H9 (cell line): ENCODE measurements at regions not wholly inside any gene's neighbourhood (a gene's known extent, or its start where the extent isn't known, plus 50 kb on each side); places are given as distances from the start of the nearest gene placed in this dataset.

Source experiments
- DNase-seq: peaks from one replicate; pipeline ENCODE4 v3.0.0-alpha.2; 2017
- H2AFZ ChIP-seq: one replicate; pipeline ENCODE4 v1.6.1; 2013; ENCODE audit warnings: mild to moderate bottlenecking, low read length, control low read depth, moderate library complexity
- H2AK5ac ChIP-seq: 2 replicates; pipeline ENCODE4 v1.6.1; 2013; ENCODE audit warnings: low read length, control low read depth, mixed read lengths; ENCODE audit not compliant: insufficient read length
- H2BK120ac ChIP-seq: one replicate; pipeline ENCODE4 v1.6.1; 2013; ENCODE audit warnings: low read depth, mild to moderate bottlenecking, low read length, control low read depth, inconsistent platforms; ENCODE audit not compliant: poor library complexity, severe bottlenecking
- H2BK12ac ChIP-seq: 2 replicates; pipeline ENCODE4 v1.6.1; 2013; ENCODE audit warnings: low read length, control low read depth, mixed read lengths, low read depth; ENCODE audit not compliant: insufficient read length
- H2BK15ac ChIP-seq: 2 replicates; pipeline ENCODE4 v1.6.1; 2013; ENCODE audit warnings: low read depth, low read length, control low read depth
- H2BK20ac ChIP-seq: one replicate; pipeline ENCODE4 v1.6.1; 2013; ENCODE audit warnings: low read depth, mild to moderate bottlenecking, low read length, control low read depth, inconsistent platforms; ENCODE audit not compliant: poor library complexity, severe bottlenecking
- H2BK5ac ChIP-seq: 2 replicates; pipeline ENCODE4 v1.6.1; 2013; ENCODE audit warnings: low read length, control low read depth, mixed read lengths; ENCODE audit not compliant: insufficient read length
- H3K14ac ChIP-seq: 2 replicates; pipeline ENCODE4 v1.6.1; 2013; ENCODE audit warnings: low read length, control low read depth; ENCODE audit not compliant: insufficient read depth
- H3K18ac ChIP-seq: 2 replicates; pipeline ENCODE4 v1.6.1; 2013; ENCODE audit warnings: low read depth, mild to moderate bottlenecking, mixed read lengths, low read length, control low read depth; ENCODE audit not compliant: insufficient read length
- H3K23ac ChIP-seq: 2 replicates; pipeline ENCODE4 v1.6.1; 2013; ENCODE audit warnings: low read length, control low read depth, mixed read lengths, low read depth; ENCODE audit not compliant: insufficient read length
- H3K23me2 ChIP-seq: 2 replicates; pipeline ENCODE4 v1.6.1; 2013; ENCODE audit warnings: low read depth, mild to moderate bottlenecking, mixed read lengths, low read length, control low read depth; ENCODE audit not compliant: insufficient read length, poor library complexity, severe bottlenecking
- H3K27ac ChIP-seq: 2 replicates; pipeline ENCODE4 v1.5.1; 2013; ENCODE audit warnings: low read length, control low read depth, mixed read lengths, low read depth; ENCODE audit not compliant: insufficient read length
- H3K27me3 ChIP-seq: 2 replicates; pipeline ENCODE4 v1.6.1; 2013; ENCODE audit warnings: low read length, control low read depth, inconsistent platforms; ENCODE audit not compliant: insufficient read depth
- H3K4ac ChIP-seq: 2 replicates; pipeline ENCODE4 v1.6.1; 2013; ENCODE audit warnings: low read depth, mild to moderate bottlenecking, control low read depth, inconsistent platforms, low read length, moderate library complexity
- H3K4me1 ChIP-seq: 2 replicates; pipeline ENCODE4 v1.6.1; 2013; ENCODE audit warnings: low read length, control low read depth, inconsistent platforms; ENCODE audit not compliant: insufficient read depth
- H3K4me2 ChIP-seq: 2 replicates; pipeline ENCODE4 v1.6.1; 2013; ENCODE audit warnings: low read length, control low read depth, mixed read lengths; ENCODE audit not compliant: insufficient read length, insufficient read depth
- H3K56ac ChIP-seq: 2 replicates; pipeline ENCODE4 v1.6.1; 2013; ENCODE audit warnings: low read depth, mild to moderate bottlenecking, mixed read lengths, low read length, control low read depth; ENCODE audit not compliant: insufficient read length
- H3K79me1 ChIP-seq: 2 replicates; pipeline ENCODE4 v1.6.1; 2013; ENCODE audit warnings: low read depth, mild to moderate bottlenecking, moderate library complexity, low read length, control low read depth, inconsistent platforms; ENCODE audit not compliant: insufficient read depth, poor library complexity, severe bottlenecking
- H3K79me2 ChIP-seq: 2 replicates; pipeline ENCODE4 v1.6.1; 2013; ENCODE audit warnings: low read length, control low read depth, inconsistent platforms; ENCODE audit not compliant: insufficient read depth
- H3K9ac ChIP-seq: 2 replicates; pipeline ENCODE4 v1.6.1; 2013; ENCODE audit warnings: low read length, control low read depth, mixed read lengths; ENCODE audit not compliant: insufficient read length; ENCODE audit errors: extremely low read depth
- H3K9me3 ChIP-seq: one replicate; pipeline ENCODE4 v1.6.1; 2013; ENCODE audit warnings: low read depth, low read length, inconsistent platforms; ENCODE audit not compliant: control insufficient read depth
- H3T11ph ChIP-seq: one replicate; pipeline ENCODE4 v1.6.1; 2013; ENCODE audit warnings: mild to moderate bottlenecking, low read length, control low read depth, inconsistent platforms
- H4K20me1 ChIP-seq: one replicate; pipeline ENCODE4 v1.6.1; 2013; ENCODE audit not compliant: control insufficient read depth, insufficient read length, insufficient read depth
- H4K5ac ChIP-seq: 2 replicates; pipeline ENCODE4 v1.6.1; 2013; ENCODE audit warnings: low read depth, mild to moderate bottlenecking, mixed read lengths, low read length, control low read depth; ENCODE audit not compliant: insufficient read length
- H4K8ac ChIP-seq: replicated peaks from 2 replicates; pipeline ENCODE4 v1.6.1; 2013; ENCODE audit warnings: low read length, control low read depth, mixed read lengths, low read depth; ENCODE audit not compliant: insufficient read length
- H4K91ac ChIP-seq: 2 replicates; pipeline ENCODE4 v1.6.1; 2013; ENCODE audit warnings: low read depth, mild to moderate bottlenecking, moderate library complexity, mixed read lengths, low read length, control low read depth; ENCODE audit not compliant: insufficient read length
- H3K27ac Mint-ChIP-seq, 3 experiments: 2 replicates in 2 of 3; 3 replicates in 1 of 3; pipeline ENCODE4 v1.8.0; 2020 to 2021; ENCODE audit warnings: mixed read lengths in 3 of 3, mild to moderate bottlenecking in 1 of 3, moderate library complexity in 1 of 3
- H3K27me3 Mint-ChIP-seq: 2 replicates; pipeline ENCODE4 v1.8.0; 2021; ENCODE audit warnings: low read depth, mild to moderate bottlenecking, moderate library complexity, mixed read lengths
- H3K36me3 Mint-ChIP-seq, 3 experiments: 2 replicates in 2 of 3; 3 replicates in 1 of 3; pipeline ENCODE4 v1.8.0; 2020 to 2021; ENCODE audit warnings: low read depth in 3 of 3, mixed read lengths in 3 of 3; ENCODE audit not compliant: insufficient read depth in 1 of 3
- H3K4me1 Mint-ChIP-seq, 2 experiments: 2 replicates each; pipeline ENCODE4 v1.8.0; 2020; ENCODE audit warnings: mixed read lengths in 2 of 2
- H3K4me3 Mint-ChIP-seq, 2 experiments: 2 replicates in 1 of 2; 3 replicates in 1 of 2; pipeline ENCODE4 v1.8.0; 2020 to 2021; ENCODE audit warnings: mild to moderate bottlenecking in 2 of 2, mixed read lengths in 2 of 2, moderate library complexity in 1 of 2
- H3K9me3 Mint-ChIP-seq, 2 experiments: 2 replicates in 1 of 2; 3 replicates in 1 of 2; pipeline ENCODE4 v1.8.0; 2020; ENCODE audit warnings: mild to moderate bottlenecking in 2 of 2, mixed read lengths in 2 of 2, moderate library complexity in 1 of 2
- CTCF ChIP-seq: fragments of 200-600 bp; sonication (generic); conservative IDR thresholded peaks from 3 replicates; pipeline ENCODE4 v1.8.0; 2021; ENCODE audit warnings: antibody characterized with exemption, mild to moderate bottlenecking
- WGBS: extraction: QIAGEN DNeasy Blood & Tissue Kit; methylation state at CpG from one replicate; pipeline ENCODE4 v1.1.7; 2013; ENCODE audit warnings: missing lambda C conversion rate, low lambda C conversion rate, mixed read lengths; ENCODE audit not compliant: insufficient read length; ENCODE audit errors: extremely low coverage; 5-methylcytosine and 5-hydroxymethylcytosine counted together

- Histone ChIP-seq H4K20me1 (no peaks in the 10 kb centered on the region), H3K27me3 (no peaks in the 10 kb centered on the region), H3K18ac (no peak overlapping the region), H3K4me2 (no peak overlapping the region), H2BK20ac (no peak overlapping the region), H3K9me3 (no peaks in the 10 kb centered on the region), H2BK5ac (no peak overlapping the region), H3K4ac (no peak overlapping the region), H2AK5ac (no peak overlapping the region), H3K79me2 (no peaks in the 10 kb centered on the region), H4K8ac (no peak overlapping the region), H3K27ac (no peak overlapping the region), H4K5ac (no peak overlapping the region), H3K9ac (no peak overlapping the region), H3K14ac (no peak overlapping the region), H2BK12ac (no peak overlapping the region), H3K4me1 (no peaks in the 10 kb centered on the region), H3K23me2 (no peaks in the 10 kb centered on the region), H2AFZ (no peak overlapping the region), H2BK120ac (no peak overlapping the region), H2BK15ac (no peak overlapping the region), H4K91ac (no peak overlapping the region), H3K23ac (no peak overlapping the region), H3T11ph (no peak overlapping the region), H3K56ac (no peak overlapping the region), H3K79me1 (no peaks in the 10 kb centered on the region)
- Mint-ChIP-seq H3K4me3 (no peak overlapping the region), H3K27me3 (no peaks in the 10 kb centered on the region), H3K9me3 (peaks cover 12 to 18% of the 10 kb centered on the region in 2 experiments; a peak in 3 of 5 replicates), H3K36me3 (peaks cover 0 to 2% (median 0%) of the 10 kb centered on the region in 3 experiments; a peak in 3 of 7 replicates), H3K4me1 (peaks cover 4 to 7% of the 10 kb centered on the region in 2 experiments; a peak in 3 of 4 replicates), H3K27ac (no peak overlapping the region)
- WGBS, result no CpG with 5 or more reads among the region's 1 CpG
- DNase-seq, result no peak
- TF ChIP-seq CTCF, result no peak
Observed at GRCh38 chr12:19706936-19707335, 267.6 kb downstream of the AEBP2 start.
